Fibroblast of pulmonary artery (primary cell): ENCODE measurements at regions not wholly inside any gene's neighbourhood (a gene's known extent, or its start where the extent isn't known, plus 50 kb on each side); places are given as distances from the start of the nearest gene placed in this dataset.
"Not testable (repeated sequence)": the region's sequence is repeated elsewhere in the genome, so short reads cannot be mapped to it uniquely, and the experiment has no call there.

Source experiments
- DNase-seq: peaks from one replicate; pipeline ENCODE4 v3.0.0-alpha.2; 2010; ENCODE audit warnings: low read depth
- H3K4me3 ChIP-seq: replicated peaks from 2 replicates; pipeline ENCODE4 v1.5.1; 2011; ENCODE audit warnings: low read depth, mild to moderate bottlenecking, control low read depth, low read length, moderate library complexity
- CTCF ChIP-seq: IDR thresholded peaks from 2 replicates; pipeline ENCODE4 v1.5.1; 2011; ENCODE audit warnings: mild to moderate bottlenecking, control low read depth, low read length, inconsistent platforms; ENCODE audit errors: missing control alignments

DNA sequence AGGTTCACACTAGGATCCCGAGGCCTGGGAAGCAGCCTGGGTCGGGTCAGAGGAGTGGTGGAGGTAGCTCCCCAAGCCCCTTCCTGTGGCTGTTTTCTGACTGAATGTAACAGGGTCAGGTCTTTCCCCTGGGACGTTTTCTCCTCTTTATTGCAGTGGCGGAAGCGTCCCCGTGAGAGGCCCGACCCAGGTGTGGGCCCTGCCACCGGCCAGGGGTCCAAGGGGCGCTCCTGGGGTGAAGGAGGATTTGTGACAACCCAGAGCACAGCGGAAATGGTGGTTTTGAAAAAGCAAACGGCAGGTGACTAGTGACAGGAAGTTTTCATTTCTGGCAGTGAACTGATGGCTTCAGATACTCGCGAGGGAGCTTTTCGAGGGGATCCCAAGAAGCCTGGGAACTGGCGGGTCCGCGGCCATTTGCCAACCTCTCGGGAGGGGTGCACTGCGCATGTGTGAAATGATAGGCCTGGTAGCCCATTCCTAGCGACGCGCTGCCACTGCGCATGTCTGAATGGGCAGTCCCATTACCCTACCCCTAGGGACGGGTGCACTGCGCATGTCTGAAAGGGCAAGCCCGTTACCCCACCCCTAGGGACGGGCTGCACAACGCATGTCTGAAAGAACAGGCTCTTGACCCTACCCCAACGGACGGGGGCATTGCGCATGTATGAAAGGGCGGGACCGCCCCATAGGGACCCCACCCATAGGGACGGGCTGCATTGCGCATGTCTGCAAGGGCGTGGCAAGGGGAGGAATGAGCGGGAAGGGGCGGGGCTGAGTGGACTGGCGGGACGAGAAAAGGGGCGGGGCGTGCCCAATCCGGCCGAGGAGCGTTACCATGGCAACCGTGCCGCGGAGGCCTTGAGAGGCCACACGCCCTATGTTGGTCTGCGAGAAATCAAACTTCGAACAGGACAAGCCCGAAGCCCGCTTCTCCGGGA lies 1747.9 kb downstream of the TP53TG3F start:
- no peak overlapping the region for H3K4me3 ChIP-seq
- DNase-seq = no peak
- no peak for TF ChIP-seq CTCF

DNA sequence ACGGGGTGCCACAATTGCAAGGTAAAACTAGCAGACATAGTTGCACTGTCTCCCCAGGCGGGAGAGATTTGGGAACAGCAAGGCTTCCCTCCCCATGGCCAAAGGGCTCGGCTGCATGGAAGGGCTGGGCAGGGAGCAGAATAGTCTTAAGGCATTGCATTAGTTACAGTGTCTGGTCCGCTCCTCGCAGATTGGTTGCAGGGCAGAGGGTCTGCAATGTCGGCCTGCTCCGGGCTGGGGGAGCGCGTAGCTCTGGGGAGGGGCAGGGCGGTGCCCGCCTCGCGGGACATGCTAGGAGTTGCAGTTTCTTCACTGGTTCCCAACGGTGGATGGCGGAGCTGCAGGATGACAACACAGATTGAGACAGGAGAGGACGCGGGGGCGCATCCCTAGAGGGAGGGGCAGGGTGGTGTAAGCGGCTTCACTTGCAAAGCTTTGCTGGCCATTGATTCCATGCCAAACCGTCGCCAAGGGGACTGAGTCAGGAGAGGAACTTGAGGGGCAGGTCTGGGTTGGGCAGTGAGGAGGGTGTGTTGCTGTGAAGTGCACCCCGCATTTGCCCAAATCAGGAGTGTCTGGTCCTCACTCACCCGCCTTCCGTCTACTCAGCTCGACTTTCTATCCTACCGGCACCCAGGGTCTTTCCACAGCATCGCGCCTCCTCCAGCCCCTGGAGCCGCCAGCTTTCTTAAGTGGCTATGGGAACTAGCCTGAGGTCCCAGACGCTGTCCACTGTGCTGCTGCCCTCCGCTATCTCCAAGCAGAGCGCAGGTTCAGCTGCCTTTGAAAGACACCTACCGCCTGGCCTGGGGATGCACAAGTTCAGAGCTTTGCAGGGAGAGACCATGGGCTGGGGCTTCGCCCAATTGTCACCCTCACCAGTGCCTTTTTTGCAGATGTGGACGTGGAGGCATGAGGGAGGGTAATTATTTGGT lies 1748.9 kb downstream of the TP53TG3F start:
- DNase-seq = no peak
- no peak overlapping the region for H3K4me3 ChIP-seq
- TF ChIP-seq CTCF = no peak

DNA sequence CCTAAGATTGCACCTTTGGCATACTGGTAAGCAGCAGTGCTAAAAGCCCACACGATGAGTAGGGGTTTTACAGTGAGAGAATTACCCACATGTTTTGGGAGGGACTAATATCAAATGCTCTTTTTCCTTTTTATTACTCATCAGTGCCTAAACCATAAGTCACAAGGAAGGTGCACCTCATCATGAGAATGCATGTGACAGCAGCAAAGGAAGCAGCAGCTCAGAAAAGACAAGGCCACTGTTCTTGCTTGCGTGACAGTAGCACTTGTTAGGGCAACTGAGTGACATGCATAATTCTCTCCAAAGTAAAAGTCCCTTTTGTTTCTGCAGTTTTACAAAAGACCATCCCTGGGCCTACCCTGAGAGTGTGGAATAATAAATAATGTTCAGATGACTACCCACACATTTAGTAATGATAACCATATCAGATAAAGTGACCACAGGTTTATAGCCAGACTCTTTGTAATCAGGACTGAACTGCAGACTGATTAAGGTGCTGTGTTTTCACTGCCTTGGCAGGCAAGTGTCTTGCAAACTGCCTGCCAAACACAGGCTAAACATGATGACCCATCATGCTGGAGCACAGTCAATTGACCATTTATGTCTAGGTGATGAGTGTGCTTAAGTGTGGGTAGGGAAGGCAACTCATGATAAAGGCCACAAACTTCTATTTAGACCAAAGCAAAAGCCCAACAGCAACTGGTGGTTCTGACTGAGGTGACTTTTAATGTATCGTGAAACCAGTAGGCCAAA lies 1751.4 kb downstream of the TP53TG3F start:
- no peak for DNase-seq
- no peak for TF ChIP-seq CTCF
- H3K4me3 ChIP-seq = no peak overlapping the region

- TF ChIP-seq CTCF = no peak
- DNase-seq = no peak
- H3K4me3 ChIP-seq = no peak overlapping the region
Measured at GRCh38 chr16:35214840-35215239, 1755.4 kb downstream of the TP53TG3F start.

DNA sequence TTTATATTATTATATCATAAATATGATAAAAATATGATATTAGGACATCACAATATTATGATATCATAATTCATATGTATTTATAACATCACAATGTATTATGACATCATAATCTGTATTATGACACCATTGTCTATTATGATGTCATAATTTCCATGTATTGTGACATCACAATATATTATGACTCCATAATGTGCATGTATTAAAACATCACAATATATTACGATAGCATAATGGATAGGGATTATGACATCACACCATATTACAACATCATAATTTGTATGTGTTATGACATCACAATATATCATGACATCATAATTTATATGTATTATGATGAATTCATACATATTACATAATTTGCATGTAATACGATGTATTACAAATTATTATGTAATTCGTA lies 1755.9 kb downstream of the TP53TG3F start:
- DNase-seq = no peak
- no peak overlapping the region for H3K4me3 ChIP-seq
- TF ChIP-seq CTCF = no peak

DNA sequence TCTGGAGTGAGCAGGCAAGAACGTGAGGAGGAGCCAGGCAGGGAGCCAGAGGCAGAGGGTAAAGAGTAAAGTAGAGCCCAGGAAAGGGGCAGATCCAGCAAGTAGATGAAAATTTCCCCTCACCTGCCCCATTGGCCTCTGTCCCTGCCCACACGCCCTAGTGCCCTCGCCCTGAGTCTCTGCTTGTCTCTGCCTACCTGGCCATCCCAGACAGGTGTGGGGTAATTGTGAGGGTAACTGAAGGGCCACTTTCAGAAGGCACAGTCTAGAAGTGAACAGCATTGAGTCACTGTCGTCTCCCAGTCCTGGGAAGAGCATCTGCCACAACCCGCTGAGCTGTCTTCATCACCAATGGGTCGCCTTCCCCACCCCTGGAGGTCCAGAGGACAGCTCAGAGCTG lies 1756.8 kb downstream of the TP53TG3F start:
- not testable (repeated sequence) for DNase-seq, H3K4me3 ChIP-seq
